ENCODE measurements at regions not wholly inside any gene's neighbourhood (a gene's known extent, or its start where the extent isn't known, plus 50 kb on each side); places are given as distances from the start of the nearest gene placed in this dataset.

DNA sequence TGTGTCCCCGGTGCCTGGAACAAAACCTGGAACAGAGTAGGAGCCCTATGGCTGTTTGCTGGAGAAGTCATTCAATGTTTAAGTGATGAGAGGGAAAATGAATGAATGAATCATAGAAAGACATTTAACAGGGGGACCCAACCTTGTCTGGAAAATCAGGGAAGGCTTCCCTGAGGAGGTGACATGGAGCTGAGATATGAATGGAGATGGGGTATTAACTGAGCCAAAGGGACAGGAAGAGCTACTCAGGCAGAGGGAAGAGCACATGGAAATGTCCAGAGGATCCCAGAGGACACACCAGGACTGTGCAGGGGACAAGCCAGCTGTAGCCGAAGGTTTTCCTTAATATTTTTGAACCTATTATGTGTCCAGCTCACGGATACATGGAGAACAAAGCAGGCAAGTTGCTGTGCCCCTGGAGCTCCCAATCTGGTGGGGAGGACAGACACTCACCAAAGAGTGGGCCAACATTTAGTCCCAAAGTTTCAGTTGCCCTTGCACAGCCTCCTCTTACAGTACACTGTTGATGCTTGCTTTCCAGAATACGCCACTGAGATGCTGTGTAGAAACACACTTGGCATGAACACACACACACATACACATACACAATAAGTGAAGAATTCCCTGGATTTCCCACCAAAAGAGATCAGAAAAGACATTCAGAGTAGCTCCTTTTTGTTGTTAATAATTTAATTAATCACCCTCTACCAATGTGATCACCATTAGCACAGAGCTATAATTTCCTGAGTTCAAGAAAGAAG, 77.0 kb upstream of the PTPN1 start:
- no peak overlapping the region for H3K4me2 ChIP-seq (ENCODE audit: low read depth, low read length, poor library complexity, severe bottlenecking)
- TF ChIP-seq EZH2phosphoT487 (IDR thresholded peaks at IDR 0.05; ENCODE audit: borderline replicate concordance): no peak
- TF ChIP-seq, protein P1, sequence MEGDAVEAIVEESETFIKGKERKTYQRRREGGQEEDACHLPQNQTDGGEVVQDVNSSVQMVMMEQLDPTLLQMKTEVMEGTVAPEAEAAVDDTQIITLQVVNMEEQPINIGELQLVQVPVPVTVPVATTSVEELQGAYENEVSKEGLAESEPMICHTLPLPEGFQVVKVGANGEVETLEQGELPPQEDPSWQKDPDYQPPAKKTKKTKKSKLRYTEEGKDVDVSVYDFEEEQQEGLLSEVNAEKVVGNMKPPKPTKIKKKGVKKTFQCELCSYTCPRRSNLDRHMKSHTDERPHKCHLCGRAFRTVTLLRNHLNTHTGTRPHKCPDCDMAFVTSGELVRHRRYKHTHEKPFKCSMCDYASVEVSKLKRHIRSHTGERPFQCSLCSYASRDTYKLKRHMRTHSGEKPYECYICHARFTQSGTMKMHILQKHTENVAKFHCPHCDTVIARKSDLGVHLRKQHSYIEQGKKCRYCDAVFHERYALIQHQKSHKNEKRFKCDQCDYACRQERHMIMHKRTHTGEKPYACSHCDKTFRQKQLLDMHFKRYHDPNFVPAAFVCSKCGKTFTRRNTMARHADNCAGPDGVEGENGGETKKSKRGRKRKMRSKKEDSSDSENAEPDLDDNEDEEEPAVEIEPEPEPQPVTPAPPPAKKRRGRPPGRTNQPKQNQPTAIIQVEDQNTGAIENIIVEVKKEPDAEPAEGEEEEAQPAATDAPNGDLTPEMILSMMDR (conservative IDR thresholded peaks at IDR 0.05; ENCODE audit: low read length): no peak
- no peaks in the 10 kb centered on the region for H3K79me2 ChIP-seq (ENCODE audit: insufficient read depth, low read length)
- H3K36me3 ChIP-seq (ENCODE audit: insufficient read depth, low read length): no peaks in the 10 kb centered on the region
- H3K9me2 ChIP-seq (replicated peaks; ENCODE audit: low read depth, low read length): no peaks in the 10 kb centered on the region
- no peak overlapping the region for H2AFZ ChIP-seq (ENCODE audit: low read length)
- no peak overlapping the region for H3K9ac ChIP-seq (ENCODE audit: low read depth, low read length, poor library complexity, severe bottlenecking)
- no peaks in the 10 kb centered on the region for H4K20me1 ChIP-seq (ENCODE audit: insufficient read depth, low read length, poor library complexity, severe bottlenecking)
- no peaks in the 10 kb centered on the region for H3K27me3 ChIP-seq (ENCODE audit: insufficient read depth, low read length, poor library complexity, severe bottlenecking)
- no peaks in the 10 kb centered on the region for H3K4me1 ChIP-seq (ENCODE audit: insufficient read depth, low read length, poor library complexity, severe bottlenecking)
- no peaks in the 10 kb centered on the region for H3F3A ChIP-seq (ENCODE audit: low read depth)
- H3K4me3 ChIP-seq (ENCODE audit: low read length, poor library complexity, severe bottlenecking): no peak overlapping the region
- no peaks in the 10 kb centered on the region for H3K9me3 ChIP-seq (ENCODE audit: insufficient read depth, low read depth, low read length)

DNA sequence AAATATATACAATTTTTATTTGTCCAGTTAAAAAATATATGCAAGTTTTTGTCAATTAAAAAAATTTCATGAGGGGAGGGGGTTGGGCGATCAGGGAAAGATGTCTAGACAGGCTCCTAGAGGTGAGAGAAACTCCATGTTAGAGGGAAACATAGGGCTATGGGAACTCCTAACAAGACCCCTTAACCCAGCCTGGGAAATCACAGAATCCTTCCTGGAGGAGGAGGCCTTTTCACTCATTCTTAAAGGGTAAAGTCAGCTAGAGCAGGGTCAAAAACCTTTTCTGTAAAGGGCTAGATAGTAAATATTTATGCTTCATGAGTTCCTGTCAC, 75.9 kb upstream of the PTPN1 start:
- H3K4me2 ChIP-seq (ENCODE audit: low read depth, low read length, poor library complexity, severe bottlenecking): no peak overlapping the region
- no peaks in the 10 kb centered on the region for H3K9me3 ChIP-seq (ENCODE audit: insufficient read depth, low read depth, low read length)

DNA sequence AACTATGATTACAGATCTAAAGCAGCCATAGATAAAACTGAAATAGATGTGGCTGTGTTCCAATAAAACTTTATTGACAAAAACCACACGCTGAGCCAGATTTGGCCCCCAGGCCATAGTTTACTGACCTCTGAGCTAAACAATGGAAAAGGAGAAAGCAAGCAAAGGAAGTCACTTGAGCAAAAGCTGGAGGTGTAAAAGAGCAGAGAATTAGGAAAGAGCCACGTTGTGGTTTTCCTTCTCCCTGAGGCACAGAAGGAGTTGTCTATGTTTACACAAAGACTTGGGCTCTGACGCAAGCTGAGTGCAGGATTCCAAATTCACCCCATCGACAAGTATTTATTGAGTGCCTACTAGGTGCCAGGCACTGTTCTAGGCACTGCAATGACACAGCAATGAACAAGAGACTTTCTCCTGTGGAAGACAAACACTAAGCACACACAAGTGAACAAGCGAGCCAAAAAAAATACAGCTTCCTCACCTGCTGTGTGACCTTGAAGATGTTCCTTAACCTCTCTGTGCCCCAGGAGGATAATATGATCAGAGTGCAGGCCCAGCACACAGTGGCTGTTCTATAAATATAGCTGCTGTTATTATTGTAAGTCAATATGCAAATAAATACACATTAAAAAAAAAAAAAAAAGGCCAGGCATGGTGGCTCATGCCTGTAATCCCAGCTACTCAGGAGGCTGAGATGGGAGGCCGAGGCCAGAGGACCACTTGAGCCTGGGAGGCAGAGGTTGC, 75.4 kb upstream of the PTPN1 start:
- TF ChIP-seq EZH2phosphoT487 (IDR thresholded peaks at IDR 0.05; ENCODE audit: borderline replicate concordance): no peak
- TF ChIP-seq, protein P1 (conservative IDR thresholded peaks at IDR 0.05; ENCODE audit: low read length): no peak
- Histone ChIP-seq H3K9ac (ENCODE audit: low read depth, low read length, poor library complexity, severe bottlenecking) (no peak overlapping the region), H3K79me2 (ENCODE audit: insufficient read depth, low read length) (no peaks in the 10 kb centered on the region), H3K36me3 (ENCODE audit: insufficient read depth, low read length) (no peaks in the 10 kb centered on the region), H3K9me2 (replicated peaks; ENCODE audit: low read depth, low read length) (no peaks in the 10 kb centered on the region), H4K20me1 (ENCODE audit: insufficient read depth, low read length, poor library complexity, severe bottlenecking) (no peaks in the 10 kb centered on the region), H3K4me2 (ENCODE audit: low read depth, low read length, poor library complexity, severe bottlenecking) (no peak overlapping the region), H2AFZ (ENCODE audit: low read length) (no peak overlapping the region), H3K27me3 (ENCODE audit: insufficient read depth, low read length, poor library complexity, severe bottlenecking) (no peaks in the 10 kb centered on the region), H3F3A (ENCODE audit: low read depth) (no peaks in the 10 kb centered on the region), H3K9me3 (ENCODE audit: insufficient read depth, low read depth, low read length) (no peaks in the 10 kb centered on the region), H3K4me1 (ENCODE audit: insufficient read depth, low read length, poor library complexity, severe bottlenecking) (no peaks in the 10 kb centered on the region), H3K4me3 (ENCODE audit: low read length, poor library complexity, severe bottlenecking) (no peak overlapping the region)

More for the DNA sequence above, 75.9 kb upstream of the PTPN1 start:
- Histone ChIP-seq H3K4me1 (ENCODE audit: insufficient read depth, low read length, poor library complexity, severe bottlenecking) (no peaks in the 10 kb centered on the region), H3K79me2 (ENCODE audit: insufficient read depth, low read length) (no peaks in the 10 kb centered on the region), H3K36me3 (ENCODE audit: insufficient read depth, low read length) (no peaks in the 10 kb centered on the region), H3K27me3 (ENCODE audit: insufficient read depth, low read length, poor library complexity, severe bottlenecking) (no peaks in the 10 kb centered on the region), H4K20me1 (ENCODE audit: insufficient read depth, low read length, poor library complexity, severe bottlenecking) (no peaks in the 10 kb centered on the region), H3K9me2 (replicated peaks; ENCODE audit: low read depth, low read length) (no peaks in the 10 kb centered on the region), H3K4me3 (ENCODE audit: low read length, poor library complexity, severe bottlenecking) (no peak overlapping the region), H3K9ac (ENCODE audit: low read depth, low read length, poor library complexity, severe bottlenecking) (no peak overlapping the region), H2AFZ (ENCODE audit: low read length) (no peak overlapping the region), H3F3A (ENCODE audit: low read depth) (no peaks in the 10 kb centered on the region)
- TF ChIP-seq, protein P1 (conservative IDR thresholded peaks at IDR 0.05; ENCODE audit: low read length): no peak
- no peak for TF ChIP-seq EZH2phosphoT487 (IDR thresholded peaks at IDR 0.05; ENCODE audit: borderline replicate concordance)

Measured in Loucy (cell line).